ENCODE measurements at regions not wholly inside any gene's neighbourhood (a gene's known extent, or its start where the extent isn't known, plus 50 kb on each side); places are given as distances from the start of the nearest gene placed in this dataset.

DNA sequence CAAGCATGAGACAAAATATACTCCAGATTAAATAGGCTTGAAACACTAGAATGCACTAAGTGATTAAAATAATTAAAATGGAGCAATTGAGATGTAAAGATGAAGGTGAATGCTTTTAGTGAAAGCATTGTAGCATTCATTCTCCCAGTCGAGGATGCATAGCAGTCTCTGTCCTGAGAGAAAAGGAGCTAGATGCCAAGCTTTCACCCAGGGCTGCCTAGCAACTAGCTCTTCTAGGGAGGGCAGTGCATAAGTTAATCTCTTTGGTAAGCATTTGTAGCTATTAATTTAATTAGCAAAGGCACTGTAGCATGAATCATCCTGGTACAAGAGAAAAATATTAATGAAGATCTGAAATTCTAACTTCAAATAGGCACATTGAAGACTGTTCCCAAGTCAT lies 1014.8 kb downstream of the C4orf33 start:
- no peak for TF ChIP-seq POLR2A (IDR thresholded peaks at IDR 0.05; ENCODE audit: low read depth, low read length)
- DNase-seq (ENCODE audit: insufficient read length, low spot score), result no peak
- FAIRE-seq, result no peak

DNA sequence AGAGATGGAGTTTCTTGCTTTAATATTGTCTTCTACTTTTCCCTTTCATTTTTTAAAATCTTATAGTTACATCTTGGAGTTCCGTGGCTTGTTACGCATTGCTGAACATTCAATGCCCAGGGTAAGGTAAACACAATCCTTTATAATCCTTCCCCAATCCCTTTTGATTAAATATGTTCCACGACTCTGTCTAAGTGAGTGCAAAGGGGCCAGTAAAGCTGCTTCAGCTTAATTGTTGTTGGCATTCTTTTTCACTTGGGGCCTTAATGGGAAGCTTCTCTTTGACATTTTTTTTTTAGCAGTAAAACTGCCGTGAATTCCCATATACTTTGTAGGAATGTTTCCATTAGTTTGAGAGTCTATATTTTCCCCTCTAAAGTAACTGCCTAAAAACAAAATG lies 1028.1 kb downstream of the C4orf33 start:
- no peak for TF ChIP-seq POLR2A (IDR thresholded peaks at IDR 0.05; ENCODE audit: low read depth, low read length)
- DNase-seq (ENCODE audit: insufficient read length, low spot score) (no peak), FAIRE-seq (no peak)

- FAIRE-seq (no peak), DNase-seq (ENCODE audit: insufficient read length, low spot score) (no peak)
- no peak for TF ChIP-seq POLR2A (IDR thresholded peaks at IDR 0.05; ENCODE audit: low read depth, low read length)
Measured at GRCh38 chr4:130125467-130125866, 1029.5 kb downstream of the C4orf33 start.

- FAIRE-seq (no peak), DNase-seq (ENCODE audit: insufficient read length, low spot score) (no peak)
- no peak for TF ChIP-seq POLR2A (IDR thresholded peaks at IDR 0.05; ENCODE audit: low read depth, low read length)
Measured at GRCh38 chr4:130127297-130127696, 1031.3 kb downstream of the C4orf33 start.

- no peak for DNase-seq (ENCODE audit: insufficient read length, low spot score)
- no peak for FAIRE-seq
- TF ChIP-seq POLR2A (IDR thresholded peaks at IDR 0.05; ENCODE audit: low read depth, low read length), result no peak
Measured at GRCh38 chr4:130131536-130131935, 1035.6 kb downstream of the C4orf33 start.

- TF ChIP-seq POLR2A (IDR thresholded peaks at IDR 0.05; ENCODE audit: low read depth, low read length), result no peak
- FAIRE-seq (no peak), DNase-seq (ENCODE audit: insufficient read length, low spot score) (no peak)
Measured at GRCh38 chr4:130141651-130142050, 1045.7 kb downstream of the C4orf33 start.

DNA sequence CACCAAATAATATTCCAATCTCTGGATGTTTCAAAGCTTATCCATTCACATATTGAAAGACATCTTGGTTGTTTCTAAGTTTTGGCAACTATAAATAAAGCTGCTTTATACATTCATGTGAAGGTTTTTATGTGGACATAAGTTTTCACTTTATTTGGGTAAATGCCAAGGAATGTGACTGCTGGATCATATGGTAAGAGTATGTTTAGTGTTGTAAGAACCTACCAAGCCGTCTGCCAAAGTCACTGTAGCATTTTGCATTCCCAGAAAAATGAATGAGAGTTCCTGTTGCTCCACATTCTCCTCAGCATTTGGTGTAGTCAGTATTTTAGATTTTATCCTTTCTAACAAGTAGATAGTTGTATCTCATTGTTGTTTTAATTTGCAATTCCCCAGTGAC lies 1047.7 kb downstream of the C4orf33 start:
- TF ChIP-seq POLR2A (IDR thresholded peaks at IDR 0.05; ENCODE audit: low read depth, low read length), result no peak
- no peak for FAIRE-seq
- DNase-seq (ENCODE audit: insufficient read length, low spot score), result no peak

- TF ChIP-seq POLR2A (IDR thresholded peaks at IDR 0.05; ENCODE audit: low read depth, low read length), result no peak
- no peak for DNase-seq (ENCODE audit: insufficient read length, low spot score)
- FAIRE-seq, result no peak
Measured at GRCh38 chr4:130146773-130147172, 1050.8 kb downstream of the C4orf33 start.

- FAIRE-seq, result no peak
- no peak for TF ChIP-seq POLR2A (IDR thresholded peaks at IDR 0.05; ENCODE audit: low read depth, low read length)
- DNase-seq (ENCODE audit: insufficient read length, low spot score), result no peak
Measured at GRCh38 chr4:130147641-130148040, 1051.7 kb downstream of the C4orf33 start.

GRCh38 chr4:130154901-130155300 lies 1058.9 kb downstream of the C4orf33 start:
- no peak for FAIRE-seq
- DNase-seq (ENCODE audit: insufficient read length, low spot score), result no peak
- TF ChIP-seq POLR2A (IDR thresholded peaks at IDR 0.05; ENCODE audit: low read depth, low read length), result no peak

DNA sequence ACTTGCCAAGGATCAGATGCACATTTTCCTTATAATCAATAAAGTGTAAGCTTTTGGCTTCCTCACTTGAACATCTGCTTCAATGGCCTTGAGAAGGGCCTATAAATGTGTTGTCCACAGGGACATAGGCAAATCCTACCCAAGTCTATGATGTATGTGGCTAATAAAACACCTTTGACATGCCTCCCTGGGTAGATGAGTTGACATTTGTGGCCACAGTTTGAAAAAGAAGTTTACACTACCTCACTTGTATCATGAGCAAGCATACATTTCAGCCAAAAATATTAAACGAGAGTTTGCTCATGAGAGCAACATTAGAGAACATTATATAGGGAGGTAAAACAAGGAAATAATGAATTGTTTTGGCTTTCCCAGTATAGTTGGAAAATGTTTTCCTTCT lies 1067.7 kb downstream of the C4orf33 start:
- TF ChIP-seq POLR2A (IDR thresholded peaks at IDR 0.05; ENCODE audit: low read depth, low read length), result no peak
- DNase-seq (ENCODE audit: insufficient read length, low spot score) (no peak), FAIRE-seq (no peak)

DNA sequence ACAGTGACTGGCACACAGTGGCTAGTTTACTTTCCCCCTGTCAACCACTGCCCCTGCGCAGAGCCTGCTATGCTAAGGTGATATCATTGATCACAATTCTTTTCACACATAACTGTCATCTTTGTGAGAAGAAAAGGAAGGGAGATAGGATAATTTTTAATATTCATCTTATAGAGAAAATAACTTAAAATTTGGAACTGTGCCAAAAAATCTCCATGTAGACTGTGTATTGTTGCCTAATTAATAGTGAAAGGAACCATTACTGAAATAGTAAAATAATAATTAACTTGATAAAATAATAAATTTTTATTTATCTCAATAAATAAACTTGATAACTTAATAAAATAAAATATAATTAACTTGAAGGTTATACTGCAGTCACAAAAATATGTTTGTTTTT lies 1069.4 kb downstream of the C4orf33 start:
- DNase-seq (ENCODE audit: insufficient read length, low spot score) (no peak), FAIRE-seq (no peak)
- no peak for TF ChIP-seq POLR2A (IDR thresholded peaks at IDR 0.05; ENCODE audit: low read depth, low read length)

- FAIRE-seq (no peak), DNase-seq (ENCODE audit: insufficient read length, low spot score) (no peak)
- TF ChIP-seq POLR2A (IDR thresholded peaks at IDR 0.05; ENCODE audit: low read depth, low read length), result no peak
Measured at GRCh38 chr4:130172156-130172555, 1076.2 kb downstream of the C4orf33 start.

- no peak for DNase-seq (ENCODE audit: insufficient read length, low spot score)
- FAIRE-seq, result no peak
- TF ChIP-seq POLR2A (IDR thresholded peaks at IDR 0.05; ENCODE audit: low read depth, low read length), result no peak
Measured at GRCh38 chr4:130178106-130178505, 1082.2 kb downstream of the C4orf33 start.

DNA sequence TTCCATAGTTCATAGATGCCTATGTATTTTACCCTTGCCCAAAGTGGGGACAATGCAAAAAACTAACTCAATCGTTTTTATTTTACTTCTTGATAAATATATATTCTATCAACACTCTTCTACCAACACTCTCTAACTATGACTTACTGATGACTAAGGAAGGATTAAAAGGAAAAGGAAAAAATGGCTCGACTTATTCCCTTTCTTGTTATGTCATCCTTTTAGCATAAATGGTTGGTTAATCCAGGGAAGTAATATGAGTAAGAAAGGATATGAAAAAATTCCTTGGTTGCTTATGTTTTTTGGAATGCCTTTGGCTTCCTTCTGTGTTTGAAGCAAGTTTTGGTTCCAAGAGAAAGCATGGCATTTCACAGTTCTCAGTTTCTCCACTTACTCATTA lies 1087.1 kb downstream of the C4orf33 start:
- no peak for TF ChIP-seq POLR2A (IDR thresholded peaks at IDR 0.05; ENCODE audit: low read depth, low read length)
- FAIRE-seq, result no peak

GRCh38 chr4:130183766-130184165 lies 1087.8 kb downstream of the C4orf33 start:
- FAIRE-seq (no peak), DNase-seq (ENCODE audit: insufficient read length, low spot score) (no peak)
- no peak for TF ChIP-seq POLR2A (IDR thresholded peaks at IDR 0.05; ENCODE audit: low read depth, low read length)

More for the DNA sequence above, 1087.1 kb downstream of the C4orf33 start:
- no peak for DNase-seq (ENCODE audit: insufficient read length, low spot score)
